H9 (cell line): ENCODE measurements at regions not wholly inside any gene's neighbourhood (a gene's known extent, or its start where the extent isn't known, plus 50 kb on each side); places are given as distances from the start of the nearest gene placed in this dataset.

Experiments
- DNase-seq: peaks from one replicate; pipeline ENCODE4 v3.0.0-alpha.2; 2017
- H2AFZ ChIP-seq: one replicate; pipeline ENCODE4 v1.6.1; 2013; ENCODE audit warnings: mild to moderate bottlenecking, low read length, control low read depth, moderate library complexity
- H2AK5ac ChIP-seq: 2 replicates; pipeline ENCODE4 v1.6.1; 2013; ENCODE audit warnings: low read length, control low read depth, mixed read lengths; ENCODE audit not compliant: insufficient read length
- H2BK120ac ChIP-seq: one replicate; pipeline ENCODE4 v1.6.1; 2013; ENCODE audit warnings: low read depth, mild to moderate bottlenecking, low read length, control low read depth, inconsistent platforms; ENCODE audit not compliant: poor library complexity, severe bottlenecking
- H2BK12ac ChIP-seq: 2 replicates; pipeline ENCODE4 v1.6.1; 2013; ENCODE audit warnings: low read length, control low read depth, mixed read lengths, low read depth; ENCODE audit not compliant: insufficient read length
- H2BK15ac ChIP-seq: 2 replicates; pipeline ENCODE4 v1.6.1; 2013; ENCODE audit warnings: low read depth, low read length, control low read depth
- H2BK20ac ChIP-seq: one replicate; pipeline ENCODE4 v1.6.1; 2013; ENCODE audit warnings: low read depth, mild to moderate bottlenecking, low read length, control low read depth, inconsistent platforms; ENCODE audit not compliant: poor library complexity, severe bottlenecking
- H2BK5ac ChIP-seq: 2 replicates; pipeline ENCODE4 v1.6.1; 2013; ENCODE audit warnings: low read length, control low read depth, mixed read lengths; ENCODE audit not compliant: insufficient read length
- H3K14ac ChIP-seq: 2 replicates; pipeline ENCODE4 v1.6.1; 2013; ENCODE audit warnings: low read length, control low read depth; ENCODE audit not compliant: insufficient read depth
- H3K18ac ChIP-seq: 2 replicates; pipeline ENCODE4 v1.6.1; 2013; ENCODE audit warnings: low read depth, mild to moderate bottlenecking, mixed read lengths, low read length, control low read depth; ENCODE audit not compliant: insufficient read length
- H3K23ac ChIP-seq: 2 replicates; pipeline ENCODE4 v1.6.1; 2013; ENCODE audit warnings: low read length, control low read depth, mixed read lengths, low read depth; ENCODE audit not compliant: insufficient read length
- H3K23me2 ChIP-seq: 2 replicates; pipeline ENCODE4 v1.6.1; 2013; ENCODE audit warnings: low read depth, mild to moderate bottlenecking, mixed read lengths, low read length, control low read depth; ENCODE audit not compliant: insufficient read length, poor library complexity, severe bottlenecking
- H3K27ac ChIP-seq: 2 replicates; pipeline ENCODE4 v1.5.1; 2013; ENCODE audit warnings: low read length, control low read depth, mixed read lengths, low read depth; ENCODE audit not compliant: insufficient read length
- H3K27me3 ChIP-seq: 2 replicates; pipeline ENCODE4 v1.6.1; 2013; ENCODE audit warnings: low read length, control low read depth, inconsistent platforms; ENCODE audit not compliant: insufficient read depth
- H3K4ac ChIP-seq: 2 replicates; pipeline ENCODE4 v1.6.1; 2013; ENCODE audit warnings: low read depth, mild to moderate bottlenecking, control low read depth, inconsistent platforms, low read length, moderate library complexity
- H3K4me1 ChIP-seq: 2 replicates; pipeline ENCODE4 v1.6.1; 2013; ENCODE audit warnings: low read length, control low read depth, inconsistent platforms; ENCODE audit not compliant: insufficient read depth
- H3K4me2 ChIP-seq: 2 replicates; pipeline ENCODE4 v1.6.1; 2013; ENCODE audit warnings: low read length, control low read depth, mixed read lengths; ENCODE audit not compliant: insufficient read length, insufficient read depth
- H3K56ac ChIP-seq: 2 replicates; pipeline ENCODE4 v1.6.1; 2013; ENCODE audit warnings: low read depth, mild to moderate bottlenecking, mixed read lengths, low read length, control low read depth; ENCODE audit not compliant: insufficient read length
- H3K79me1 ChIP-seq: 2 replicates; pipeline ENCODE4 v1.6.1; 2013; ENCODE audit warnings: low read depth, mild to moderate bottlenecking, moderate library complexity, low read length, control low read depth, inconsistent platforms; ENCODE audit not compliant: insufficient read depth, poor library complexity, severe bottlenecking
- H3K79me2 ChIP-seq: 2 replicates; pipeline ENCODE4 v1.6.1; 2013; ENCODE audit warnings: low read length, control low read depth, inconsistent platforms; ENCODE audit not compliant: insufficient read depth
- H3K9ac ChIP-seq: 2 replicates; pipeline ENCODE4 v1.6.1; 2013; ENCODE audit warnings: low read length, control low read depth, mixed read lengths; ENCODE audit not compliant: insufficient read length; ENCODE audit errors: extremely low read depth
- H3K9me3 ChIP-seq: one replicate; pipeline ENCODE4 v1.6.1; 2013; ENCODE audit warnings: low read depth, low read length, inconsistent platforms; ENCODE audit not compliant: control insufficient read depth
- H3T11ph ChIP-seq: one replicate; pipeline ENCODE4 v1.6.1; 2013; ENCODE audit warnings: mild to moderate bottlenecking, low read length, control low read depth, inconsistent platforms
- H4K20me1 ChIP-seq: one replicate; pipeline ENCODE4 v1.6.1; 2013; ENCODE audit not compliant: control insufficient read depth, insufficient read length, insufficient read depth
- H4K5ac ChIP-seq: 2 replicates; pipeline ENCODE4 v1.6.1; 2013; ENCODE audit warnings: low read depth, mild to moderate bottlenecking, mixed read lengths, low read length, control low read depth; ENCODE audit not compliant: insufficient read length
- H4K8ac ChIP-seq: replicated peaks from 2 replicates; pipeline ENCODE4 v1.6.1; 2013; ENCODE audit warnings: low read length, control low read depth, mixed read lengths, low read depth; ENCODE audit not compliant: insufficient read length
- H4K91ac ChIP-seq: 2 replicates; pipeline ENCODE4 v1.6.1; 2013; ENCODE audit warnings: low read depth, mild to moderate bottlenecking, moderate library complexity, mixed read lengths, low read length, control low read depth; ENCODE audit not compliant: insufficient read length
- H3K27ac Mint-ChIP-seq, 3 experiments: 2 replicates in 2 of 3; 3 replicates in 1 of 3; pipeline ENCODE4 v1.8.0; 2020 to 2021; ENCODE audit warnings: mixed read lengths in 3 of 3, mild to moderate bottlenecking in 1 of 3, moderate library complexity in 1 of 3
- H3K27me3 Mint-ChIP-seq: 2 replicates; pipeline ENCODE4 v1.8.0; 2021; ENCODE audit warnings: low read depth, mild to moderate bottlenecking, moderate library complexity, mixed read lengths
- H3K36me3 Mint-ChIP-seq, 3 experiments: 2 replicates in 2 of 3; 3 replicates in 1 of 3; pipeline ENCODE4 v1.8.0; 2020 to 2021; ENCODE audit warnings: low read depth in 3 of 3, mixed read lengths in 3 of 3; ENCODE audit not compliant: insufficient read depth in 1 of 3
- H3K4me1 Mint-ChIP-seq, 2 experiments: 2 replicates each; pipeline ENCODE4 v1.8.0; 2020; ENCODE audit warnings: mixed read lengths in 2 of 2
- H3K4me3 Mint-ChIP-seq, 2 experiments: 2 replicates in 1 of 2; 3 replicates in 1 of 2; pipeline ENCODE4 v1.8.0; 2020 to 2021; ENCODE audit warnings: mild to moderate bottlenecking in 2 of 2, mixed read lengths in 2 of 2, moderate library complexity in 1 of 2
- H3K9me3 Mint-ChIP-seq, 2 experiments: 2 replicates in 1 of 2; 3 replicates in 1 of 2; pipeline ENCODE4 v1.8.0; 2020; ENCODE audit warnings: mild to moderate bottlenecking in 2 of 2, mixed read lengths in 2 of 2, moderate library complexity in 1 of 2
- CTCF ChIP-seq: fragments of 200-600 bp; sonication (generic); conservative IDR thresholded peaks from 3 replicates; pipeline ENCODE4 v1.8.0; 2021; ENCODE audit warnings: antibody characterized with exemption, mild to moderate bottlenecking
- WGBS: extraction: QIAGEN DNeasy Blood & Tissue Kit; methylation state at CpG from one replicate; pipeline ENCODE4 v1.1.7; 2013; ENCODE audit warnings: missing lambda C conversion rate, low lambda C conversion rate, mixed read lengths; ENCODE audit not compliant: insufficient read length; ENCODE audit errors: extremely low coverage; 5-methylcytosine and 5-hydroxymethylcytosine counted together

GRCh38 chr17:56672195-56672594 is 78.7 kb downstream of the NOG start:
- peaks cover 3% of the 10 kb centered on the region; the same call in 1 of the 2 replicates for H3K27me3 ChIP-seq
- no peak overlapping the region for H3K9ac ChIP-seq
- H2BK20ac ChIP-seq = no peak overlapping the region
- no peak overlapping the region for H4K91ac ChIP-seq
- Mint-ChIP-seq H3K4me3 (no peak overlapping the region), H3K36me3 (no peaks in the 10 kb centered on the region; a peak in 1 of 7 replicates), H3K27me3 (peaks cover 20% of the 10 kb centered on the region), H3K4me1 (no peaks in the 10 kb centered on the region), H3K27ac (no peak overlapping the region), H3K9me3 (peaks cover 0 to 2% of the 10 kb centered on the region in 2 experiments; a peak in 3 of 5 replicates)
- H3K4me1 ChIP-seq = no peaks in the 10 kb centered on the region
- H4K8ac ChIP-seq = no peak overlapping the region
- no peaks in the 10 kb centered on the region for H4K20me1 ChIP-seq
- H3K23me2 ChIP-seq = no peaks in the 10 kb centered on the region
- H4K5ac ChIP-seq = no peak overlapping the region
- H3K23ac ChIP-seq = no peak overlapping the region
- no peak for TF ChIP-seq CTCF
- no peak overlapping the region for H3K18ac ChIP-seq
- H3K14ac ChIP-seq = no peak overlapping the region
- H3K79me2 ChIP-seq = no peaks in the 10 kb centered on the region
- H3K56ac ChIP-seq = no peak overlapping the region
- H3K9me3 ChIP-seq = no peaks in the 10 kb centered on the region
- no peak overlapping the region for H3K27ac ChIP-seq
- H2BK15ac ChIP-seq = no peak overlapping the region
- H2BK5ac ChIP-seq = no peak overlapping the region
- H3K4ac ChIP-seq = no peak overlapping the region
- DNase-seq = no peak
- no peak overlapping the region for H3T11ph ChIP-seq
- no peak overlapping the region for H2BK120ac ChIP-seq
- no peak overlapping the region for H2AK5ac ChIP-seq
- no peak overlapping the region for H2BK12ac ChIP-seq
- no peak overlapping the region for H2AFZ ChIP-seq
- H3K79me1 ChIP-seq = no peaks in the 10 kb centered on the region
- WGBS = 100% methylated on average over 2 of the region's 8 CpGs
- H3K4me2 ChIP-seq = no peak overlapping the region
